ENCODE measurements at regions not wholly inside any gene's neighbourhood (a gene's known extent, or its start where the extent isn't known, plus 50 kb on each side); places are given as distances from the start of the nearest gene placed in this dataset.

- no peak for DNase-seq (ENCODE audit: low spot score in 2 of 2, unreplicated experiment in 2 of 2)
- no peaks in the 10 kb centered on the region for H3K27me3 Mint-ChIP-seq (ENCODE audit: low read depth)
- no peaks in the 10 kb centered on the region for H3K9me3 Mint-ChIP-seq
- no peaks in the 10 kb centered on the region for H3K36me3 Mint-ChIP-seq
- TF ChIP-seq, protein P1, sequence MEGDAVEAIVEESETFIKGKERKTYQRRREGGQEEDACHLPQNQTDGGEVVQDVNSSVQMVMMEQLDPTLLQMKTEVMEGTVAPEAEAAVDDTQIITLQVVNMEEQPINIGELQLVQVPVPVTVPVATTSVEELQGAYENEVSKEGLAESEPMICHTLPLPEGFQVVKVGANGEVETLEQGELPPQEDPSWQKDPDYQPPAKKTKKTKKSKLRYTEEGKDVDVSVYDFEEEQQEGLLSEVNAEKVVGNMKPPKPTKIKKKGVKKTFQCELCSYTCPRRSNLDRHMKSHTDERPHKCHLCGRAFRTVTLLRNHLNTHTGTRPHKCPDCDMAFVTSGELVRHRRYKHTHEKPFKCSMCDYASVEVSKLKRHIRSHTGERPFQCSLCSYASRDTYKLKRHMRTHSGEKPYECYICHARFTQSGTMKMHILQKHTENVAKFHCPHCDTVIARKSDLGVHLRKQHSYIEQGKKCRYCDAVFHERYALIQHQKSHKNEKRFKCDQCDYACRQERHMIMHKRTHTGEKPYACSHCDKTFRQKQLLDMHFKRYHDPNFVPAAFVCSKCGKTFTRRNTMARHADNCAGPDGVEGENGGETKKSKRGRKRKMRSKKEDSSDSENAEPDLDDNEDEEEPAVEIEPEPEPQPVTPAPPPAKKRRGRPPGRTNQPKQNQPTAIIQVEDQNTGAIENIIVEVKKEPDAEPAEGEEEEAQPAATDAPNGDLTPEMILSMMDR (IDR thresholded peaks at IDR 0.05; ENCODE audit: unreplicated experiment): no peak
- peaks cover 33% of the 10 kb centered on the region for H3K4me1 Mint-ChIP-seq
- H3K4me3 Mint-ChIP-seq: no peak overlapping the region
- peak overlapping the region; percentile 58 for H3K27ac Mint-ChIP-seq
Observed at GRCh38 chr9:13590996-13591395, 311.5 kb upstream of the MPDZ start.

DNA sequence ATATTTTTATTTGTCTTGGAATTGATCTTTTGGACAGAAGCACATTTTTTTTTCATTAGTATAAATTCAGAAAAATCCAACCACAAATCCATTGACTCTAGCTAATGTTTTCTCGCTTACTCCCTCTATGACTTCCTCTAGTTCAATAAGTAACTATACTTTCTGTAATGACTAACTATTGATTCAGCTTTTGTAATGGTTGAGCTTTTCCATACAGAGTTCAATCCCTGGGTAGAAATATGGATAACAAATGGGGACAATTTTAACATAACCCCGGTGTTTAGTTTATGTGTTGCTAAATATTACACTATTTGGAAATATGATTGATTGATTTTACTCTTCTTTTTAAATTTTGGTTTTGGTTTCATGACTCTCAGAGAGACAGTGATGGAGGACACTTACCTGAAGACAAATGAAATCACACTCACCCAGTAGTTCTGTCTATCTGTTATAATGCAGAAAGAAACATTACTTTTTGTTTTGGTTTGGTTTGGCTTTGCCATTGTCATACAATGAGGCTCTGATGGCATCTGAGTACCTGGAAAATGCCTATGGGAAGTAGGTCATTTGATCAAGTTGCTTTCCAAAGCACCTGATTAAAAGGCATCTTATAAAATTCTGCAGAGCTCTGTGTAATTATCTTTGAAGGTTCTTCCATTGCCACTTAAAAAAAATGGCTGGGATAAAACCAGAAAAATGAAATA lies 309.7 kb upstream of the MPDZ start:
- no peak for DNase-seq (ENCODE audit: low spot score in 2 of 2, unreplicated experiment in 2 of 2)
- Mint-ChIP-seq H3K4me3 (no peak overlapping the region), H3K27ac (no peak overlapping the region), H3K36me3 (no peaks in the 10 kb centered on the region), H3K9me3 (peaks cover 5% of the 10 kb centered on the region), H3K4me1 (peaks cover 33% of the 10 kb centered on the region), H3K27me3 (ENCODE audit: low read depth) (no peaks in the 10 kb centered on the region)
- TF ChIP-seq, protein P1 (IDR thresholded peaks at IDR 0.05; ENCODE audit: unreplicated experiment): no peak

GRCh38 chr9:13588151-13589033 lies 308.9 kb upstream of the MPDZ start:
- Mint-ChIP-seq H3K4me3 (no peak overlapping the region), H3K27ac (no peak overlapping the region), H3K27me3 (ENCODE audit: low read depth) (no peaks in the 10 kb centered on the region), H3K4me1 (peaks cover 33% of the 10 kb centered on the region), H3K9me3 (peaks cover 9% of the 10 kb centered on the region), H3K36me3 (no peaks in the 10 kb centered on the region)
- TF ChIP-seq, protein P1 (IDR thresholded peaks at IDR 0.05; ENCODE audit: unreplicated experiment): no peak
- DNase-seq (ENCODE audit: low spot score in 2 of 2, unreplicated experiment in 2 of 2): no peak

- DNase-seq (ENCODE audit: low spot score in 2 of 2, unreplicated experiment in 2 of 2): peak; percentile 37 to 48
- H3K9me3 Mint-ChIP-seq: peaks cover 15% of the 10 kb centered on the region
- peaks cover 30% of the 10 kb centered on the region for H3K4me1 Mint-ChIP-seq
- TF ChIP-seq, protein P1 (IDR thresholded peaks at IDR 0.05; ENCODE audit: unreplicated experiment): no peak
- H3K27me3 Mint-ChIP-seq (ENCODE audit: low read depth): no peaks in the 10 kb centered on the region
- no peak overlapping the region for H3K4me3 Mint-ChIP-seq
- no peak overlapping the region for H3K27ac Mint-ChIP-seq
- H3K36me3 Mint-ChIP-seq: no peaks in the 10 kb centered on the region
Observed at GRCh38 chr9:13587571-13587970, 308.1 kb upstream of the MPDZ start.

DNA sequence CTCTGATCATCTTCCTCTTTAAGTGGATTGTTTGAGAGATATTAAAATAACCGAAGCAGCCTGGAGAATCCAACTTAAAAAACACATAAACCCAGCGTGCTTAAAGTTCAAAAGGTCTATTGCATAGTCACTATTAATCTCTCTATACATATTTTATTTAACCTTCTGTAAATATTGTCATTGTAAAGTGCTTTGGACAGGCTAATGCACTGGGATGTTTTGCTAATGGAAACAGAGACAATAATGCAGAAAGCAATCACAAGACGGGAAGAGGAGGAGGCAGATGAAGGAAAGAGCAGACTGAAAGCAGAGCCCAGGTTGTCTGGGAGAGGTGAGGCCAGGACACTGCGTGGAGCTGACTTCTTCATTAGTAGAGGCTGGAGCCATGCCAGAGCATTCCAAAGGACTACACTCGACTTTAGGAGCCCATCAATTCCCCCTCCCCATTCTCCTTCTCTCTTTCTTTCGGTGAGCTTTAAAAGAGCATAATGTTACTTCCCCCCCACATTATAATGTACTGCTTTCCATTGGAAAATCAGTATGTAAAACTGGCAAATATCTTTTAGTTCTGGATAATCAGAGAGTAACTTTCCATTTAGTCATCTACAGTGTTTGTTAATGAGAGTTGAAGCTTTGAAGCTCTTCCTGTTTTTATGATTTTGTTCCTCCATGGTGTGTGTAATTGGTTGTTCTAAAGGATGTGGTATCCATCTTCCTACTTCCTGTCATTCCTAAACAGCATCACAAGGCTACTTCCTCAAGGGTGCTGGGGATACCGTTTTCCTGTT lies 307.3 kb upstream of the MPDZ start:
- H3K27ac Mint-ChIP-seq: no peak overlapping the region
- no peaks in the 10 kb centered on the region for H3K36me3 Mint-ChIP-seq
- peak in 1 of 2 experiments; percentile 54 for DNase-seq (ENCODE audit: low spot score in 2 of 2, unreplicated experiment in 2 of 2)
- H3K4me3 Mint-ChIP-seq: no peak overlapping the region
- peaks cover 17% of the 10 kb centered on the region for H3K9me3 Mint-ChIP-seq
- TF ChIP-seq, protein P1 (IDR thresholded peaks at IDR 0.05; ENCODE audit: unreplicated experiment): no peak
- H3K4me1 Mint-ChIP-seq: peaks cover 24% of the 10 kb centered on the region
- H3K27me3 Mint-ChIP-seq (ENCODE audit: low read depth): no peaks in the 10 kb centered on the region
